CD14-positive monocyte (primary cell): ENCODE measurements at regions not wholly inside any gene's neighbourhood (a gene's known extent, or its start where the extent isn't known, plus 50 kb on each side); places are given as distances from the start of the nearest gene placed in this dataset.

ENCODE experiments used
- DNase-seq, 3 donors: peaks; one replicate each; pipeline ENCODE4 v3.0.0-alpha.2; 2011 to 2022
- H2AFZ ChIP-seq: 2 replicates; pipeline ENCODE4 v1.6.0; 2012; ENCODE audit warnings: mild to moderate bottlenecking, low read depth, low read length, inconsistent platforms; ENCODE audit not compliant: insufficient read depth, poor library complexity, severe bottlenecking
- H3K27ac ChIP-seq, 2 donors: 1 replicate in 1 of 2; 2 replicates in 1 of 2; pipeline ENCODE4 v1.5.1; 2012 to 2013; ENCODE audit warnings: low read length in 2 of 2, control low read depth in 1 of 2, inconsistent platforms in 1 of 2, low read depth in 1 of 2, mild to moderate bottlenecking in 1 of 2
- H3K27me3 ChIP-seq, 2 donors: one replicate each; pipeline versions ENCODE4 v1.6.0 to v1.6.1; 2011 to 2013; ENCODE audit warnings: low read length in 2 of 2; ENCODE audit not compliant: control insufficient read depth in 2 of 2, insufficient read depth in 2 of 2
- H3K36me3 ChIP-seq, 2 donors: replicated peaks in 1 of 2; 1 replicate in 1 of 2; 2 replicates in 1 of 2; pipeline versions ENCODE4 v1.5.1 to v1.6.1; 2012 to 2013; ENCODE audit warnings: low read length in 2 of 2, control low read depth in 1 of 2, inconsistent platforms in 1 of 2, mild to moderate bottlenecking in 1 of 2; ENCODE audit not compliant: insufficient read depth in 2 of 2, control insufficient read depth in 1 of 2
- H3K4me1 ChIP-seq, 2 donors: 1 replicate in 1 of 2; 2 replicates in 1 of 2; pipeline versions ENCODE4 v1.5.1 to v1.6.1; 2012 to 2013; ENCODE audit warnings: low read length in 2 of 2, control low read depth in 1 of 2, inconsistent platforms in 1 of 2, mild to moderate bottlenecking in 1 of 2, moderate library complexity in 1 of 2; ENCODE audit not compliant: insufficient read depth in 2 of 2, control insufficient read depth in 1 of 2
- H3K4me2 ChIP-seq: replicated peaks from 2 replicates; pipeline ENCODE3; 2012; ENCODE audit warnings: low read length, moderate library complexity, mild to moderate bottlenecking; ENCODE audit not compliant: poor library complexity, severe bottlenecking; ENCODE audit errors: extremely low read depth
- H3K4me3 ChIP-seq, 3 experiments: fragments of 200-600 bp in 1 of 3; sonication (generic) in 1 of 3; replicated peaks in 1 of 3; 1 replicate in 2 of 3; 2 replicates in 1 of 3; pipeline ENCODE4 v1.5.1; 2011 to 2013; ENCODE audit warnings: low read length in 3 of 3, mild to moderate bottlenecking in 3 of 3, control low read depth in 2 of 3, low read depth in 2 of 3, inconsistent platforms in 1 of 3, moderate library complexity in 1 of 3
- H3K79me2 ChIP-seq: 2 replicates; pipeline ENCODE4 v1.6.0; 2012; ENCODE audit warnings: mild to moderate bottlenecking, control low read depth, inconsistent platforms, low read length, moderate library complexity; ENCODE audit not compliant: insufficient read depth
- H3K9ac ChIP-seq: 2 replicates; pipeline ENCODE4 v1.6.0; 2017; ENCODE audit warnings: low read length, mild to moderate bottlenecking; ENCODE audit not compliant: insufficient read depth, poor library complexity, severe bottlenecking
- H3K9me3 ChIP-seq, 2 donors: replicated peaks in 1 of 2; 1 replicate in 1 of 2; 2 replicates in 1 of 2; pipeline versions ENCODE4 v1.5.1 to v1.6.1; 2012 to 2013; ENCODE audit warnings: low read length in 2 of 2, control low read depth in 1 of 2; ENCODE audit not compliant: control insufficient read depth in 1 of 2, insufficient read depth in 1 of 2
- H4K20me1 ChIP-seq: 2 replicates; pipeline ENCODE4 v1.6.0; 2012; ENCODE audit warnings: mild to moderate bottlenecking, low read length, control low read depth, moderate library complexity; ENCODE audit not compliant: insufficient read depth
- H3K27ac Mint-ChIP-seq, 7 donors: one replicate each; pipeline ENCODE4 v1.8.0; 2020; ENCODE audit warnings: mild to moderate bottlenecking in 7 of 7, mixed read lengths in 7 of 7, moderate library complexity in 6 of 7, inconsistent platforms in 2 of 7
- H3K27me3 Mint-ChIP-seq, 3 donors: one replicate each; pipeline ENCODE4 v1.8.0; 2021 to 2022; ENCODE audit warnings: low read depth in 3 of 3, mild to moderate bottlenecking in 3 of 3, mixed read lengths in 3 of 3, moderate library complexity in 3 of 3, inconsistent platforms in 1 of 3
- H3K36me3 Mint-ChIP-seq, 2 donors: one replicate each; pipeline ENCODE4 v1.8.0; 2020; ENCODE audit warnings: mixed read lengths in 2 of 2, inconsistent platforms in 1 of 2, mild to moderate bottlenecking in 1 of 2
- H3K4me1 Mint-ChIP-seq: one replicate; pipeline ENCODE4 v1.8.0; 2020; ENCODE audit warnings: mild to moderate bottlenecking, mixed read lengths
- H3K4me3 Mint-ChIP-seq, 2 donors: one replicate each; pipeline ENCODE4 v1.8.0; 2020; ENCODE audit warnings: mild to moderate bottlenecking in 2 of 2, mixed read lengths in 2 of 2, moderate library complexity in 1 of 2
- H3K9me3 Mint-ChIP-seq, 7 donors: one replicate each; pipeline ENCODE4 v1.8.0; 2020 to 2022; ENCODE audit warnings: mixed read lengths in 7 of 7, mild to moderate bottlenecking in 6 of 7, moderate library complexity in 6 of 7, inconsistent platforms in 2 of 7
- WGBS: methylation state at CpG from one replicate; pipeline ENCODE4 v1.1.5; 2013; ENCODE audit warnings: missing lambda C conversion rate; ENCODE audit not compliant: insufficient coverage; 5-methylcytosine and 5-hydroxymethylcytosine counted together
- intact Hi-C, 2 donors: fragments of 100-400 bp; cut with micrococcal nuclease; formaldehyde crosslinking; loops; one replicate each; pipeline versions ENCODE4 v1.15.0 to v1.15.1; 2023
- TF ChIP-seq, protein P1 (sequence below): fragments of 200-600 bp; IDR thresholded peaks from one replicate; pipeline ENCODE4 v1.8.0; 2022; ENCODE audit warnings: antibody characterized with exemption, mild to moderate bottlenecking

DNA sequence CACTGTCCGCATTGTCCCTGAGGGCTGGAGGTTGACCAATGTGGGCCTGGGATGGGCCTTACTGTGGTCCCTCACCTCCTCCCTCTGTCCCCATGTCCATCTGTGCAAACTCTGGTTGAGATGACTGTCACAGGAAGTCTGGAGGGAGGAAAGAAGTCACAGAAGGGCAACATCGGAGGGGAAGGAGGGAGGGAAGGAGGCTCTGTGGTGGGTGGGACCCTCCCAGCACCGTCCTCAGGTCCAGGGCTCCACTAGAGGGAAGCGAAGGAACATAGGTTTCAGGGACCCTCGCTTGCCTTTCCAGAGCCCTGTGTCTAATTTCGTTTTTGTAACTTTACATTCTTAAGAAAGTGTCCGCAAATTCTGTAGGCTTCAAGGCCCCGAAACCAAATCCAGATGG lies 111.3 kb upstream of the SLC44A3 start:
- Histone ChIP-seq H3K36me3 (no peaks in the 10 kb centered on the region), H3K9me3 (no peaks in the 10 kb centered on the region), H3K79me2 (no peaks in the 10 kb centered on the region), H3K4me2 (no peak overlapping the region), H3K4me1 (peaks cover 23% of the 10 kb centered on the region in 2 donors), H3K9ac (no peak overlapping the region), H3K27ac (no peak overlapping the region), H3K27me3 (no peaks in the 10 kb centered on the region), H3K4me3 (no peak overlapping the region), H2AFZ (peak overlapping the region; percentile 46), H4K20me1 (no peaks in the 10 kb centered on the region)
- WGBS, result 75% methylated on average over 6 of the region's 8 CpGs
- peaks cover 0 to 3% (median 1%) of the 10 kb centered on the region in 3 donors for H3K27me3 Mint-ChIP-seq
- no peak for DNase-seq
- H3K4me1 Mint-ChIP-seq, result peaks cover 32% of the 10 kb centered on the region
- TF ChIP-seq, protein P1, sequence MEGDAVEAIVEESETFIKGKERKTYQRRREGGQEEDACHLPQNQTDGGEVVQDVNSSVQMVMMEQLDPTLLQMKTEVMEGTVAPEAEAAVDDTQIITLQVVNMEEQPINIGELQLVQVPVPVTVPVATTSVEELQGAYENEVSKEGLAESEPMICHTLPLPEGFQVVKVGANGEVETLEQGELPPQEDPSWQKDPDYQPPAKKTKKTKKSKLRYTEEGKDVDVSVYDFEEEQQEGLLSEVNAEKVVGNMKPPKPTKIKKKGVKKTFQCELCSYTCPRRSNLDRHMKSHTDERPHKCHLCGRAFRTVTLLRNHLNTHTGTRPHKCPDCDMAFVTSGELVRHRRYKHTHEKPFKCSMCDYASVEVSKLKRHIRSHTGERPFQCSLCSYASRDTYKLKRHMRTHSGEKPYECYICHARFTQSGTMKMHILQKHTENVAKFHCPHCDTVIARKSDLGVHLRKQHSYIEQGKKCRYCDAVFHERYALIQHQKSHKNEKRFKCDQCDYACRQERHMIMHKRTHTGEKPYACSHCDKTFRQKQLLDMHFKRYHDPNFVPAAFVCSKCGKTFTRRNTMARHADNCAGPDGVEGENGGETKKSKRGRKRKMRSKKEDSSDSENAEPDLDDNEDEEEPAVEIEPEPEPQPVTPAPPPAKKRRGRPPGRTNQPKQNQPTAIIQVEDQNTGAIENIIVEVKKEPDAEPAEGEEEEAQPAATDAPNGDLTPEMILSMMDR, result no peak
- no peaks in the 10 kb centered on the region for H3K9me3 Mint-ChIP-seq
- H3K36me3 Mint-ChIP-seq, result no peaks in the 10 kb centered on the region
- H3K4me3 Mint-ChIP-seq, result no peak overlapping the region
- intact Hi-C loops, result no loop called here
- peak overlapping the region in 1 of 7 donors; percentile 40 for H3K27ac Mint-ChIP-seq

DNA sequence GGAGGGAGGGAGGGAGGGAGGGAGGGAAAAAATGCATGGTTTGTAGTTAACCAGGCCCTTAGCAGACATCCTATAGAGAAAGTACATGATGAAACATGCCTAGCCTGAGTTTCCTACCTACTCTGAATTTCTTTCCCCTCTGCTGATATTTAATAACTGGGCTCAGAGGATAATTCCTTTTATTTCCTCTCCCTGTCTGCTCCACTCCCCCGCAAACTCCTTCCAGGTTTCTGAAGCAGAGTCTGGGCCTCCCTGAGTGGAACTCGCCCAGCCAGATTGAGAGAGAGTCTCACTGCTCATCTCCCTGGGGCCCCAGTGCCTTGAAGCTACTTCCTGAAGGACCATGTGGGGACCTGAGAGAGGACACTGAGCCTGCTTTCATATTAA lies 111.9 kb upstream of the SLC44A3 start:
- no peaks in the 10 kb centered on the region for H3K9me3 Mint-ChIP-seq
- no peak overlapping the region for H3K4me3 Mint-ChIP-seq
- H3K27ac ChIP-seq, result no peak overlapping the region
- H3K4me3 ChIP-seq, result no peak overlapping the region
- H3K4me2 ChIP-seq, result no peak overlapping the region
- DNase-seq, result no peak
- TF ChIP-seq, protein P1, result no peak
- peaks cover 0 to 3% (median 1%) of the 10 kb centered on the region in 3 donors for H3K27me3 Mint-ChIP-seq
- H3K27ac Mint-ChIP-seq, result peak overlapping the region in 2 of 7 donors; percentile 46 to 72
- intact Hi-C loops, result no loop called here
- H3K9ac ChIP-seq, result no peak overlapping the region
- no peaks in the 10 kb centered on the region for H3K79me2 ChIP-seq
- 100% methylated on average over 1 of the region's 2 CpGs for WGBS
- peaks cover 27% of the 10 kb centered on the region for H3K4me1 Mint-ChIP-seq
- H3K9me3 ChIP-seq, result no peaks in the 10 kb centered on the region
- no peaks in the 10 kb centered on the region for H4K20me1 ChIP-seq
- H2AFZ ChIP-seq, result peak overlapping the region; percentile 46
- H3K4me1 ChIP-seq, result peaks cover 18 to 19% of the 10 kb centered on the region in 2 donors
- H3K36me3 ChIP-seq, result no peaks in the 10 kb centered on the region
- no peaks in the 10 kb centered on the region for H3K27me3 ChIP-seq
- no peaks in the 10 kb centered on the region for H3K36me3 Mint-ChIP-seq
